Glutamatergic neuron (in vitro differentiated cells): ENCODE measurements at regions not wholly inside any gene's neighbourhood (a gene's known extent, or its start where the extent isn't known, plus 50 kb on each side); places are given as distances from the start of the nearest gene placed in this dataset.

Experiments
- DNase-seq: peaks from one replicate; pipeline ENCODE4 v3.0.0; 2022
- H3K27ac Mint-ChIP-seq: one replicate; pipeline ENCODE4 v1.8.0; 2020; ENCODE audit warnings: mild to moderate bottlenecking, mixed read lengths, inconsistent platforms; ENCODE audit not compliant: unreplicated experiment
- H3K27me3 Mint-ChIP-seq: one replicate; pipeline ENCODE4 v1.8.0; 2020; ENCODE audit warnings: mild to moderate bottlenecking, moderate library complexity, mixed read lengths, inconsistent platforms; ENCODE audit not compliant: unreplicated experiment
- H3K36me3 Mint-ChIP-seq: one replicate; pipeline ENCODE4 v1.8.0; 2020; ENCODE audit warnings: mild to moderate bottlenecking, mixed read lengths, inconsistent platforms; ENCODE audit not compliant: unreplicated experiment
- H3K4me1 Mint-ChIP-seq: one replicate; pipeline ENCODE4 v1.8.0; 2020; ENCODE audit warnings: mild to moderate bottlenecking, low read depth, mixed read lengths, inconsistent platforms; ENCODE audit not compliant: unreplicated experiment
- H3K4me3 Mint-ChIP-seq: one replicate; pipeline ENCODE4 v1.8.0; 2020; ENCODE audit warnings: mild to moderate bottlenecking, mixed read lengths, inconsistent platforms; ENCODE audit not compliant: unreplicated experiment
- H3K9me3 Mint-ChIP-seq: one replicate; pipeline ENCODE4 v1.8.0; 2020; ENCODE audit warnings: mild to moderate bottlenecking, moderate library complexity, mixed read lengths, inconsistent platforms; ENCODE audit not compliant: unreplicated experiment
- CTCF ChIP-seq: fragments of 200-600 bp; sonication (generic); IDR thresholded peaks from one replicate; pipeline ENCODE4 v1.5.0; 2021; ENCODE audit not compliant: partially characterized antibody, unreplicated experiment

- Mint-ChIP-seq H3K27ac (no peak overlapping the region), H3K36me3 (no peaks in the 10 kb centered on the region), H3K4me1 (peaks cover 8% of the 10 kb centered on the region), H3K9me3 (no peaks in the 10 kb centered on the region), H3K27me3 (no peaks in the 10 kb centered on the region), H3K4me3 (no peak overlapping the region)
- no peak for DNase-seq
- TF ChIP-seq CTCF = no peak
Measured at GRCh38 chr14:85479771-85480170, 50.2 kb upstream of the FLRT2 start.
